ENCODE measurements at regions not wholly inside any gene's neighbourhood (a gene's known extent, or its start where the extent isn't known, plus 50 kb on each side); places are given as distances from the start of the nearest gene placed in this dataset.
"Not testable (repeated sequence)": the region's sequence is repeated elsewhere in the genome, so short reads cannot be mapped to it uniquely, and the experiment has no call there.

GRCh38 chr18:62442391-62442790 lies 80.4 kb upstream of the ZCCHC2 start:
- DNase-seq, result no peak

GRCh38 chr18:62445386-62445917 lies 77.4 kb upstream of the ZCCHC2 start:
- DNase-seq, result no peak

GRCh38 chr18:62446511-62446910 lies 76.3 kb upstream of the ZCCHC2 start:
- DNase-seq, result no peak

GRCh38 chr18:62447652-62448051 lies 75.2 kb upstream of the ZCCHC2 start:
- DNase-seq, result no peak

- no peak for DNase-seq
Measured at GRCh38 chr18:62448426-62448825, 74.4 kb upstream of the ZCCHC2 start.

GRCh38 chr18:62449490-62450104 lies 73.2 kb upstream of the ZCCHC2 start:
- no peak for DNase-seq

- no peak for DNase-seq
Measured at GRCh38 chr18:62450175-62450545, 72.7 kb upstream of the ZCCHC2 start.

- peak; percentile 45 for DNase-seq
Measured at GRCh38 chr18:62450546-62451410, 72.0 kb upstream of the ZCCHC2 start.

GRCh38 chr18:62452280-62452831 lies 70.5 kb upstream of the ZCCHC2 start:
- no peak for DNase-seq

GRCh38 chr18:62453864-62454263 lies 69.0 kb upstream of the ZCCHC2 start:
- no peak for DNase-seq

- DNase-seq, result no peak
Measured at GRCh38 chr18:62454527-62454926, 68.3 kb upstream of the ZCCHC2 start.

GRCh38 chr18:62455222-62455621 lies 67.6 kb upstream of the ZCCHC2 start:
- no peak for DNase-seq

GRCh38 chr18:62457877-62458276 lies 64.9 kb upstream of the ZCCHC2 start:
- no peak for DNase-seq

GRCh38 chr18:62458346-62458745 lies 64.5 kb upstream of the ZCCHC2 start:
- no peak for DNase-seq

GRCh38 chr18:62458868-62459716 lies 63.7 kb upstream of the ZCCHC2 start:
- peak; percentile 1 for DNase-seq

GRCh38 chr18:62460851-62461300 lies 61.9 kb upstream of the ZCCHC2 start:
- DNase-seq, result no peak

- DNase-seq, result no peak
Measured at GRCh38 chr18:62461591-62461990, 61.2 kb upstream of the ZCCHC2 start.

- no peak for DNase-seq
Measured at GRCh38 chr18:62464266-62464665, 58.6 kb upstream of the ZCCHC2 start.

- not testable (repeated sequence) for DNase-seq
Measured at GRCh38 chr18:62469131-62469530, 53.7 kb upstream of the ZCCHC2 start.

All from NCI-H2029 treated with DMSO at 0.1 percent for 48 hours (cell line).